ENCODE measurements at regions not wholly inside any gene's neighbourhood (a gene's known extent, or its start where the extent isn't known, plus 50 kb on each side); places are given as distances from the start of the nearest gene placed in this dataset.

DNA sequence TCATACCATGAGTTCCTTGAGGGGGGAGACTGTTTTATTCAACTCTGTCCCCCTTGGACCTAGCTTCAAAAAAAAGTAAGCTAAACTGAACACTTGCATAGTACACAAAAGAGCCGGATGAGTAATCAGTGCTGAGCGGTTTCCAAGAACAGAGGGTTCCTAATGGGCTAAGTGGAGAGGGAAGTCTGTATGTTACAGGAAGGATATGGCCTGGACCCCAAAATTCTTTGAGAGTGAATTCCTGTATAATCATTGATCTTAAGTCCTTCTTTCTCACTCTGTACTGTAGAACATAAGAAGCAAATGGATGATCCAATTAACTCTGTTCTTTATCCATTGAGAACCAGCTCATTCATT lies 324.7 kb upstream of the CNR1 start:
- no peaks in the 10 kb centered on the region for H3K79me2 ChIP-seq (ENCODE audit: insufficient read depth, low read length)
- H3K4me2 ChIP-seq (ENCODE audit: low read depth, low read length, poor library complexity, severe bottlenecking), result no peak overlapping the region
- peaks cover 12% of the 10 kb centered on the region; the same call in 1 of the 2 replicates for H3K9me3 ChIP-seq (ENCODE audit: insufficient read depth, low read length)
- H3K27ac ChIP-seq (ENCODE audit: low read depth, low read length), result no peak overlapping the region
- peaks cover 9% of the 10 kb centered on the region; the same call in 1 of the 2 replicates for H3F3A ChIP-seq (ENCODE audit: insufficient read depth)
- H3K27me3 ChIP-seq (ENCODE audit: low read length), result no peaks in the 10 kb centered on the region
- H2AFZ ChIP-seq (ENCODE audit: low read depth, low read length, severe bottlenecking), result no peak overlapping the region
- no peaks in the 10 kb centered on the region for H3K9me2 ChIP-seq (replicated peaks; ENCODE audit: insufficient read depth, low read length)
- no peaks in the 10 kb centered on the region for H3K36me3 ChIP-seq (ENCODE audit: low read length)
- H3K9ac ChIP-seq (ENCODE audit: low read length), result no peak overlapping the region
- TF ChIP-seq EZH2phosphoT487 (conservative IDR thresholded peaks at IDR 0.05; ENCODE audit: low read length), result no peak
- TF ChIP-seq, protein P1, sequence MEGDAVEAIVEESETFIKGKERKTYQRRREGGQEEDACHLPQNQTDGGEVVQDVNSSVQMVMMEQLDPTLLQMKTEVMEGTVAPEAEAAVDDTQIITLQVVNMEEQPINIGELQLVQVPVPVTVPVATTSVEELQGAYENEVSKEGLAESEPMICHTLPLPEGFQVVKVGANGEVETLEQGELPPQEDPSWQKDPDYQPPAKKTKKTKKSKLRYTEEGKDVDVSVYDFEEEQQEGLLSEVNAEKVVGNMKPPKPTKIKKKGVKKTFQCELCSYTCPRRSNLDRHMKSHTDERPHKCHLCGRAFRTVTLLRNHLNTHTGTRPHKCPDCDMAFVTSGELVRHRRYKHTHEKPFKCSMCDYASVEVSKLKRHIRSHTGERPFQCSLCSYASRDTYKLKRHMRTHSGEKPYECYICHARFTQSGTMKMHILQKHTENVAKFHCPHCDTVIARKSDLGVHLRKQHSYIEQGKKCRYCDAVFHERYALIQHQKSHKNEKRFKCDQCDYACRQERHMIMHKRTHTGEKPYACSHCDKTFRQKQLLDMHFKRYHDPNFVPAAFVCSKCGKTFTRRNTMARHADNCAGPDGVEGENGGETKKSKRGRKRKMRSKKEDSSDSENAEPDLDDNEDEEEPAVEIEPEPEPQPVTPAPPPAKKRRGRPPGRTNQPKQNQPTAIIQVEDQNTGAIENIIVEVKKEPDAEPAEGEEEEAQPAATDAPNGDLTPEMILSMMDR (IDR thresholded peaks at IDR 0.05; ENCODE audit: insufficient read depth, low read length, poor library complexity, severe bottlenecking), result no peak
- H4K20me1 ChIP-seq (ENCODE audit: low read depth, low read length), result no peaks in the 10 kb centered on the region
- no peak overlapping the region for H3K4me3 ChIP-seq (ENCODE audit: insufficient read depth, low read length, poor library complexity, severe bottlenecking)

DNA sequence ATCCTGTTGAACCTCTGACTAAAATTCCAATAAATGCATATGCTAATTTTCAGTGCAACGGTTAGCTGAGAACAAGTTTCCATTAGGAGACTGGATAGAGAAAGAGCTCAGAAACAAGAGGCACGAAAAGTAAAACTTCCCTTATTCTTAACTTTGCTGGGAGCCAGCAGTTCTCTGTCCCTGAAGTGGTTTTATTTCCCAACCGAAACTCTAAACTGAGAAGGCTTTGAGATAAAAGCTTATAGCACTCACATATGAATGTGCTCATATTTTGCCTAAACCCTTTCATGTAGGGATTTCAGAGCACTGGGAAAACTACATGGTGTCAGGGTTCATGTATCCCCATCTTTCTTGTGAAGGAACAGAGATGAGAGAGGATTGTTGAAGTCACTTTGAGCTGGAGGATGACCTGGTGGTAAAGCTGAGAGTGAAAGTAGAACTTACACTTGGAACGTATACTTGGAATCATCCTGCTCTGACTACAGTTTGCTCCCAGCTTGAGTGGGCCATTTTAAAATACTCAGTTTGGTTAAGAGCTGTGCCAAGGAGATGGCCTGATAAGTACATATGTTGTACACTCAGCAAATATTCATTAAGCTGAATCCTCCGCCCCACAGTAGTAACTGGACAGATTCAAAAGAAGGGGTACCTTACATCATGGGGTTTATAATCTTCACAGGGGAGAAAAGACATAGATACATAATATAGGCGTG lies 324.2 kb upstream of the CNR1 start:
- Histone ChIP-seq H3K4me2 (ENCODE audit: low read depth, low read length, poor library complexity, severe bottlenecking) (no peak overlapping the region), H3K9me2 (replicated peaks; ENCODE audit: insufficient read depth, low read length) (no peaks in the 10 kb centered on the region), H3K9me3 (ENCODE audit: insufficient read depth, low read length) (peaks cover 12% of the 10 kb centered on the region; the same call in 1 of the 2 replicates), H3K36me3 (ENCODE audit: low read length) (no peaks in the 10 kb centered on the region), H3K27ac (ENCODE audit: low read depth, low read length) (no peak overlapping the region), H3K4me3 (ENCODE audit: insufficient read depth, low read length, poor library complexity, severe bottlenecking) (no peak overlapping the region), H3F3A (ENCODE audit: insufficient read depth) (peaks cover 9% of the 10 kb centered on the region; the same call in 1 of the 2 replicates), H3K27me3 (ENCODE audit: low read length) (no peaks in the 10 kb centered on the region), H3K9ac (ENCODE audit: low read length) (no peak overlapping the region), H2AFZ (ENCODE audit: low read depth, low read length, severe bottlenecking) (no peak overlapping the region), H3K79me2 (ENCODE audit: insufficient read depth, low read length) (no peaks in the 10 kb centered on the region), H4K20me1 (ENCODE audit: low read depth, low read length) (no peaks in the 10 kb centered on the region)
- no peak for TF ChIP-seq EZH2phosphoT487 (conservative IDR thresholded peaks at IDR 0.05; ENCODE audit: low read length)
- TF ChIP-seq, protein P1 (IDR thresholded peaks at IDR 0.05; ENCODE audit: insufficient read depth, low read length, poor library complexity, severe bottlenecking), result no peak

DNA sequence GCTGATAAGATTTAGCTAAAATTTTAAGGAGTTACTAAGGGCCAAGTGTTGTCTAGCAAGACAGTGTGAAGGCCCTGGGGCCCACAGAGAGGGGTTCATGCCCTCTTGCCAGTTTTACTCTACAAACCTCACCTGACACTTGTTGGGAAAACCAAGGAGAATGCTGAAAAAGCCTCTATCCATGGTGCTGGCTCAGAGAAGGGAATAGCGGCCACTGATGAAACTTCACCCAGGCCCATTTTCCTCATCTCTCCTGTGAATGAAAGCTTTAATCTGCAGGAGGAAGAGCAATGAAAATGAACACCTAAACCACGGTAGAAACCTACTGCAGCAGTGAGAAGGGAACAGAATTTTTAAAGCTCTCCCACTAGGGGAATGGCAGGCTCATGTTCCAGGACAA lies 317.3 kb upstream of the CNR1 start:
- Histone ChIP-seq H2AFZ (ENCODE audit: low read depth, low read length, severe bottlenecking) (no peak overlapping the region), H3K9me2 (replicated peaks; ENCODE audit: insufficient read depth, low read length) (no peaks in the 10 kb centered on the region), H3K79me2 (ENCODE audit: insufficient read depth, low read length) (no peaks in the 10 kb centered on the region), H3K9me3 (ENCODE audit: insufficient read depth, low read length) (no peaks in the 10 kb centered on the region), H3K27ac (ENCODE audit: low read depth, low read length) (no peak overlapping the region), H4K20me1 (ENCODE audit: low read depth, low read length) (no peaks in the 10 kb centered on the region), H3K27me3 (ENCODE audit: low read length) (no peaks in the 10 kb centered on the region), H3K4me3 (ENCODE audit: insufficient read depth, low read length, poor library complexity, severe bottlenecking) (no peak overlapping the region), H3K36me3 (ENCODE audit: low read length) (no peaks in the 10 kb centered on the region), H3F3A (ENCODE audit: insufficient read depth) (no peaks in the 10 kb centered on the region), H3K4me2 (ENCODE audit: low read depth, low read length, poor library complexity, severe bottlenecking) (no peak overlapping the region), H3K9ac (ENCODE audit: low read length) (no peak overlapping the region)
- TF ChIP-seq EZH2phosphoT487 (conservative IDR thresholded peaks at IDR 0.05; ENCODE audit: low read length), result no peak
- TF ChIP-seq, protein P1 (IDR thresholded peaks at IDR 0.05; ENCODE audit: insufficient read depth, low read length, poor library complexity, severe bottlenecking), result no peak
